Adrenal gland (tissue), 9 donors: ENCODE measurements at regions not wholly inside any gene's neighbourhood (a gene's known extent, or its start where the extent isn't known, plus 50 kb on each side); places are given as distances from the start of the nearest gene placed in this dataset.

Experiments
- DNase-seq, 7 donors: peaks; one replicate each; pipeline ENCODE4 v3.0.0-alpha.2; 2019 to 2020
- H3K27ac ChIP-seq, 5 donors: fragments of 200-600 bp; sonication (generic) in 4 of 5; 1 replicate in 3 of 5; 2 replicates in 2 of 5; pipeline versions ENCODE4 v1.5.1 to v1.8.0; 2016 to 2020; ENCODE audit warnings: mild to moderate bottlenecking in 1 of 5
- H3K27me3 ChIP-seq: fragments of 200-600 bp; 2 replicates; pipeline ENCODE4 v1.8.0; 2021
- H3K36me3 ChIP-seq, 2 donors: fragments of 200-600 bp; replicated peaks in 1 of 2; 1 replicate in 1 of 2; 2 replicates in 1 of 2; pipeline versions ENCODE4 v1.5.1 to v1.8.0; 2018 to 2022
- H3K4me1 ChIP-seq, 2 donors: fragments of 200-600 bp; replicated peaks in 1 of 2; 1 replicate in 1 of 2; 2 replicates in 1 of 2; pipeline versions ENCODE4 v1.5.1 to v1.8.0; 2018 to 2021
- H3K4me3 ChIP-seq, 4 donors: fragments of 200-600 bp; sonication (generic) in 3 of 4; one replicate each; pipeline ENCODE4 v1.5.1; 2016 to 2018
- H3K9me3 ChIP-seq, 3 donors: fragments of 200-600 bp; sonication (generic) in 1 of 3; replicated peaks in 1 of 3; 1 replicate in 2 of 3; 2 replicates in 1 of 3; pipeline versions ENCODE4 v1.5.1 to v1.8.0; 2016 to 2021
- POLR2A ChIP-seq, 2 donors: fragments of 450-650 bp; IDR thresholded peaks; one replicate each; pipeline ENCODE4 v1.6.1; 2017; ENCODE audit warnings: antibody characterized with exemption in 2 of 2, mild to moderate bottlenecking in 2 of 2, moderate library complexity in 1 of 2
- WGBS, 4 donors: extraction: QIAGEN DNeasy Blood & Tissue Kit in 2 of 4; methylation state at CpG; one replicate each; pipeline versions ENCODE4 v1.1.5 to v1.1.7; 2013 to 2017; 5-methylcytosine and 5-hydroxymethylcytosine counted together
- intact Hi-C, 2 donors: fragments of 100-400 bp; cut with DNase I; formaldehyde crosslinking; loops; one replicate each; pipeline versions ENCODE4 v1.14.1 to v1.15.0; 2022 to 2023
- TF ChIP-seq, protein P1 (sequence below), 6 experiments: fragments of 450-650 bp in 4 of 6; fragments of 200-600 bp in 2 of 6; sonication (generic) in 1 of 6; IDR thresholded peaks; 1 replicate in 5 of 6; 2 replicates in 1 of 6; pipeline versions ENCODE4 v1.5.1 to v1.8.0; 2016 to 2021; ENCODE audit warnings: antibody characterized with exemption in 6 of 6, mild to moderate bottlenecking in 2 of 6, moderate library complexity in 1 of 6
- donor health status: healthy with polysubstance abuse.
- donor health status: Bipolar disorder and iron deficiency.
- donor health status: DM: yes; HTN: yes; CAD: no.
- donor health status: DM: no; HTN: no; CAD: no.
- donor health status: DM: no; HTN: no; CAD: no.

DNA sequence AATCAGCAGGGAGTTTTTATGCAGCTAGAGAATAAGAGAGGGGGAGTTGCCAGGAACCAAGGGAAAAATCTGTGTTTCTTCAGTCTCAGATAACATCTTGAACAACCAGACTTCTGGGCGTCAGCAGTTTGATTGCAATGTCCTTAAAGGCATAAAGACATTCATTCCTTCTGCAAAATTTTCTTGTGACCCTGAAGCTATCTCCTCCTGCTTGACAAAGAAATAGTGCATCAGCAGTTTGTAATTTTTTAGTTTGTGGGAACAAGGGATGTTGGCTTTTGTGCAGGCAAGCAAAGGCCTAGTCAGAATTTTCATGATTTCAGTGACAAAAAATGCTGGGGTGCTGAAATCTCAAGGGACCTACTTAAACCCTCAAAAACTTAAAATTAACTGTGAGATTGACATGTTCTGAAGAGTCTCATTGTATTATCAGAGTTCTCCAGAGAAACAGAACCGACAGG lies 125.8 kb upstream of the UNC5C start:
- no peak overlapping the region for H3K4me3 ChIP-seq
- H3K9me3 ChIP-seq, result no peaks in the 10 kb centered on the region
- no peaks in the 10 kb centered on the region for H3K27me3 ChIP-seq
- no peak for DNase-seq
- no peak for TF ChIP-seq POLR2A (IDR thresholded peaks at IDR 0.05)
- TF ChIP-seq, protein P1, sequence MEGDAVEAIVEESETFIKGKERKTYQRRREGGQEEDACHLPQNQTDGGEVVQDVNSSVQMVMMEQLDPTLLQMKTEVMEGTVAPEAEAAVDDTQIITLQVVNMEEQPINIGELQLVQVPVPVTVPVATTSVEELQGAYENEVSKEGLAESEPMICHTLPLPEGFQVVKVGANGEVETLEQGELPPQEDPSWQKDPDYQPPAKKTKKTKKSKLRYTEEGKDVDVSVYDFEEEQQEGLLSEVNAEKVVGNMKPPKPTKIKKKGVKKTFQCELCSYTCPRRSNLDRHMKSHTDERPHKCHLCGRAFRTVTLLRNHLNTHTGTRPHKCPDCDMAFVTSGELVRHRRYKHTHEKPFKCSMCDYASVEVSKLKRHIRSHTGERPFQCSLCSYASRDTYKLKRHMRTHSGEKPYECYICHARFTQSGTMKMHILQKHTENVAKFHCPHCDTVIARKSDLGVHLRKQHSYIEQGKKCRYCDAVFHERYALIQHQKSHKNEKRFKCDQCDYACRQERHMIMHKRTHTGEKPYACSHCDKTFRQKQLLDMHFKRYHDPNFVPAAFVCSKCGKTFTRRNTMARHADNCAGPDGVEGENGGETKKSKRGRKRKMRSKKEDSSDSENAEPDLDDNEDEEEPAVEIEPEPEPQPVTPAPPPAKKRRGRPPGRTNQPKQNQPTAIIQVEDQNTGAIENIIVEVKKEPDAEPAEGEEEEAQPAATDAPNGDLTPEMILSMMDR (IDR thresholded peaks at IDR 0.05), result no peak
- 55 to 71% (median 63%) methylated on average over 2 of the region's 2 CpGs for WGBS, 4 donors
- H3K27ac ChIP-seq, result no peak overlapping the region
- intact Hi-C loops, result no loop called here
- H3K36me3 ChIP-seq, result no peaks in the 10 kb centered on the region
- no peaks in the 10 kb centered on the region for H3K4me1 ChIP-seq

DNA sequence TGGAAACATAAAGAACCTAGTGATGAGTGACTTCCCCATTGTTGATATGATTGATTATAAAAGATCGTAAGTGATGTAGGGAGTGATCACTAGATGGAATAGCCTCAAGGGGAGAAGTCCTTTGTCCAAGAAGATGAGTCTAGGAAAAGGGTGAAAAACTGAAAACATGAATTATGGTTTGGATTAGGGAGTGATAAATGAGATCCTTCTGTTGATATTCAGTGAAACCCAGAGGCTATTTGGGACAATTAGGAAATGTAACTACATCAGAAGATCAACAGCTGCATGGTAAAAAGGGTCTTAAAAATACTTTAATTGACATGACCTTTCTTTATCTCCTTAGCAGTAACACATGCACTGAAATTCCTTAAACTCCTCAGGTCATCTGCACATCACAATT lies 124.0 kb upstream of the UNC5C start:
- Histone ChIP-seq H3K4me3 (no peak overlapping the region), H3K27ac (no peak overlapping the region), H3K9me3 (no peaks in the 10 kb centered on the region), H3K27me3 (no peaks in the 10 kb centered on the region), H3K36me3 (no peaks in the 10 kb centered on the region), H3K4me1 (no peaks in the 10 kb centered on the region)
- 75 to 86% (median 80%) methylated on average over 1 of the region's 1 CpG for WGBS, 4 donors
- TF ChIP-seq, protein P1 (IDR thresholded peaks at IDR 0.05), result no peak
- TF ChIP-seq POLR2A (IDR thresholded peaks at IDR 0.05), result no peak
- intact Hi-C loops, result no loop called here
- DNase-seq, result no peak

DNA sequence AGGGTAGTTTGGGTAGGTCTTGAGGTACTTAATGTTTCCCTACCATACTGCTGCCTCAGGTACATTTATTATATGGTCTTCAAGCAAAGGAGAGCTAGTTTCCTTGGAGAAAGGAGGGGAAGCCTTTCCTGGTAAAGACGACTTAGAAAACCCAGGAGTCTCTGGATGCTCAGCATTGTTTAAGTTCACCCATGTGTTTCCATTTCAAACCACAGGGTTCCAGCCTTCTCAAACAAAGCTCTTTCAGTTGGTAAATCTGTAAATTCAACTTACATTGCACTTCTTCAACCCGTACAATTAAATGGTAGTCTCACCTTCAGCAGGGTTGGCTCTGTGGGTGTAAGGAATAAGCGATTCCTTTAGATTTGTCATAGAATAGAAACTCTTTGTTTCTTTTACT lies 111.9 kb upstream of the UNC5C start:
- 76 to 87% (median 84%) methylated on average over 3 of the region's 3 CpGs for WGBS, 4 donors
- no peak overlapping the region for H3K4me3 ChIP-seq
- H3K36me3 ChIP-seq, result no peaks in the 10 kb centered on the region
- no peaks in the 10 kb centered on the region for H3K27me3 ChIP-seq
- intact Hi-C loops, result no loop called here
- DNase-seq, result no peak
- H3K27ac ChIP-seq, result no peak overlapping the region
- no peaks in the 10 kb centered on the region for H3K9me3 ChIP-seq
- TF ChIP-seq, protein P1 (IDR thresholded peaks at IDR 0.05), result no peak
- no peak for TF ChIP-seq POLR2A (IDR thresholded peaks at IDR 0.05)
- no peaks in the 10 kb centered on the region for H3K4me1 ChIP-seq

DNA sequence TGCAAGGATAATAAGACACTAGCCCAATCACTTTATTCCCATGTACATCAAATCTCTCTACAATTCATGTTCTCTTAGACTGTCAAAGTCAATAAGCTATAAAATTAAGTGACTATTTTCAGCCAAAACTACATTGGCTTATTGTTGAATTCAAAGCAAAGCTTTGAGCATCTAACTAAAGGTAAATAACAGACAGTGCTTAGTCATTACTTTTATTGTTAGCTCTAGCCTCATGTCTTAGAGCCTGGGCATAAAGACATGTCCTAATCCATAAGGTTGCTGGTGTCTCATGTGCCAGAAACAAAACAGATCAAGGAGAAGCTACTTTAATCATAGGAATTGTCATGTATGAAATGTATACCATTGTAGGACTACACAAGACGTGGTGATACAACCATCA lies 103.1 kb upstream of the UNC5C start:
- TF ChIP-seq, protein P1 (IDR thresholded peaks at IDR 0.05), result no peak
- TF ChIP-seq POLR2A (IDR thresholded peaks at IDR 0.05), result no peak
- H3K9me3 ChIP-seq, result no peaks in the 10 kb centered on the region
- no peak overlapping the region for H3K4me3 ChIP-seq
- intact Hi-C loops, result no loop called here
- no peak overlapping the region for H3K27ac ChIP-seq
- H3K27me3 ChIP-seq, result no peaks in the 10 kb centered on the region
- WGBS, 4 donors, result 84 to 96% (median 93%) methylated on average over 1 of the region's 1 CpG
- no peaks in the 10 kb centered on the region for H3K36me3 ChIP-seq
- H3K4me1 ChIP-seq, result peaks cover 0 to 6% of the 10 kb centered on the region in 2 donors
- no peak for DNase-seq
